Stimulated activated naive B cell treated with anti-CD40 and anti-IgM and Interleukin-4, amounts not matched to agents 10 μg/mL and 1 μg/mL and 100 μg/mL, for 72 hours (primary cell): ENCODE measurements at regions not wholly inside any gene's neighbourhood (a gene's known extent, or its start where the extent isn't known, plus 50 kb on each side); places are given as distances from the start of the nearest gene placed in this dataset.
"Not testable (repeated sequence)": the region's sequence is repeated elsewhere in the genome, so short reads cannot be mapped to it uniquely, and the experiment has no call there.

ENCODE experiments used
- ATAC-seq, 2 donors: fragments of 150-1000 bp; cut with Tn5 transposase; replicated peaks; 2 replicates each; pipeline ENCODE4 v1.10.0; 2021; ENCODE audit warnings: moderate library complexity in 1 of 2
- DNase-seq: peaks from one replicate; pipeline ENCODE4 v3.0.0; 2021
- H3K27ac Mint-ChIP-seq: one replicate; pipeline ENCODE4 v1.8.0; 2022; ENCODE audit warnings: mild to moderate bottlenecking, mixed read lengths
- H3K27me3 Mint-ChIP-seq, 2 donors: one replicate each; pipeline ENCODE4 v1.8.0; 2022; ENCODE audit warnings: mixed read lengths in 2 of 2
- H3K36me3 Mint-ChIP-seq, 2 donors: one replicate each; pipeline ENCODE4 v1.8.0; 2022; ENCODE audit warnings: mixed read lengths in 2 of 2, mild to moderate bottlenecking in 1 of 2
- H3K4me1 Mint-ChIP-seq, 2 donors: one replicate each; pipeline ENCODE4 v1.8.0; 2022; ENCODE audit warnings: mixed read lengths in 2 of 2, mild to moderate bottlenecking in 1 of 2
- H3K4me3 Mint-ChIP-seq, 2 donors: one replicate each; pipeline ENCODE4 v1.8.0; 2022; ENCODE audit warnings: mild to moderate bottlenecking in 2 of 2, mixed read lengths in 2 of 2, moderate library complexity in 1 of 2
- H3K9me3 Mint-ChIP-seq, 2 donors: one replicate each; pipeline ENCODE4 v1.8.0; 2022; ENCODE audit warnings: mixed read lengths in 2 of 2, mild to moderate bottlenecking in 1 of 2

GRCh38 chr10:91745090-91745831 lies 53.0 kb upstream of the TNKS2 start:
- ATAC-seq (no peak), DNase-seq (no peak)
- H3K27me3 Mint-ChIP-seq, result peaks cover 20 to 36% of the 10 kb centered on the region in 2 donors
- no peaks in the 10 kb centered on the region for H3K36me3 Mint-ChIP-seq
- H3K4me1 Mint-ChIP-seq, result no peaks in the 10 kb centered on the region
- no peaks in the 10 kb centered on the region for H3K9me3 Mint-ChIP-seq
- no peak overlapping the region for H3K27ac Mint-ChIP-seq
- H3K4me3 Mint-ChIP-seq, result no peak overlapping the region

- DNase-seq, result no peak
- H3K27ac Mint-ChIP-seq, result no peak overlapping the region
- no peak for ATAC-seq
- no peaks in the 10 kb centered on the region for H3K4me1 Mint-ChIP-seq
- peaks cover 36 to 54% of the 10 kb centered on the region in 2 donors for H3K27me3 Mint-ChIP-seq
- H3K9me3 Mint-ChIP-seq, result no peaks in the 10 kb centered on the region
- no peak overlapping the region for H3K4me3 Mint-ChIP-seq
- no peaks in the 10 kb centered on the region for H3K36me3 Mint-ChIP-seq
Observed at GRCh38 chr10:91743465-91743864, 54.8 kb upstream of the TNKS2 start.

DNA sequence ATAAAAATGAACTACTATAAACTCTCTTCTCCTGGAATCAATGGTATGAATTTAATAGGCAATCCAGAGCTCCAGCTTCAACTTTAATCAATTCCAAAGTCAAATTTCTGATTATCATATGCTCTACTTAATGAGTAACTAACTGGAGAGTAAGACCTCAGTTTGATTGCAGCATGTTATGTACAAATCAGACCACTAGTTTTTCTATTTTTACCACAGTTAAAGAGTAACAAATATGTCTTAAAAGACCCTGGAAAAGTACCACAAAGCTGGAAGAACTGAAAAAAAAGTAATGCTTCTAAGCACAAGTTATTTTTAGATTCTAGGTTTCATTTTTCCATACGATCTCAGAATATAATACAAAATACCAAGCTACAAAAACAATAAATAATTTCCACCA lies 56.0 kb upstream of the TNKS2 start:
- Mint-ChIP-seq H3K27me3 (peaks cover 47 to 66% of the 10 kb centered on the region in 2 donors), H3K4me1 (no peaks in the 10 kb centered on the region), H3K27ac (no peak overlapping the region), H3K4me3 (no peak overlapping the region), H3K36me3 (no peaks in the 10 kb centered on the region), H3K9me3 (no peaks in the 10 kb centered on the region)
- DNase-seq (no peak), ATAC-seq (no peak)

DNA sequence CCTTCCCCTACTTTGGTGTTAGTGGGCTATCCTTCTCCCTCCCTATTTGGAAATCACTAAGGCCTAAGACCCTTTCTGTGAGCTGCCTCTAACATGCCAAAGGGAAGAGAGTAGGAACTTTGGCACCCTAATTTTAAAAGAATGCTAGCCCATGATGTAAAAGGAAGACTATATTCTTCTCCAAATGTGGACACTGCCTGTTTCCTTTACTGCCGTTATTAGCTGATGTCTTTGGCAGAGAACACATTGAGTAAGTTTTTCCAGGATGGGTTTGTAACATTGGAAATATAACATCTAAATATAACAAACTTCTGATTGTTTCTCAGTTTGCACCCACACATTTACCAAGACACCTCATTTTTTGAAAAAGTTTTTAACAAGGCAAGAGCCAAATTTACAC lies 56.9 kb upstream of the TNKS2 start:
- Mint-ChIP-seq H3K36me3 (no peaks in the 10 kb centered on the region), H3K9me3 (no peaks in the 10 kb centered on the region), H3K27ac (no peak overlapping the region), H3K4me3 (no peak overlapping the region), H3K4me1 (no peaks in the 10 kb centered on the region), H3K27me3 (peaks cover 56 to 73% of the 10 kb centered on the region in 2 donors)
- DNase-seq (no peak), ATAC-seq (no peak)

- H3K4me3 Mint-ChIP-seq, result no peak overlapping the region
- DNase-seq, result no peak
- no peaks in the 10 kb centered on the region for H3K9me3 Mint-ChIP-seq
- ATAC-seq, result no peak
- no peaks in the 10 kb centered on the region for H3K36me3 Mint-ChIP-seq
- H3K27me3 Mint-ChIP-seq, result peaks cover 58 to 72% of the 10 kb centered on the region in 2 donors
- no peak overlapping the region for H3K27ac Mint-ChIP-seq
- H3K4me1 Mint-ChIP-seq, result no peaks in the 10 kb centered on the region
Observed at GRCh38 chr10:91740353-91740924, 57.8 kb upstream of the TNKS2 start.

- DNase-seq, H3K36me3 Mint-ChIP-seq, ATAC-seq, H3K4me1 Mint-ChIP-seq, H3K9me3 Mint-ChIP-seq, H3K27ac Mint-ChIP-seq, H3K4me3 Mint-ChIP-seq: not testable (repeated sequence)
- peaks cover 23 to 34% of the 10 kb centered on the region in 2 donors for H3K27me3 Mint-ChIP-seq
Observed at GRCh38 chr10:91732265-91732664, 66.0 kb upstream of the TNKS2 start.

GRCh38 chr10:91729339-91729738 lies 68.9 kb upstream of the TNKS2 start:
- ATAC-seq, DNase-seq, H3K9me3 Mint-ChIP-seq: not testable (repeated sequence)

DNA sequence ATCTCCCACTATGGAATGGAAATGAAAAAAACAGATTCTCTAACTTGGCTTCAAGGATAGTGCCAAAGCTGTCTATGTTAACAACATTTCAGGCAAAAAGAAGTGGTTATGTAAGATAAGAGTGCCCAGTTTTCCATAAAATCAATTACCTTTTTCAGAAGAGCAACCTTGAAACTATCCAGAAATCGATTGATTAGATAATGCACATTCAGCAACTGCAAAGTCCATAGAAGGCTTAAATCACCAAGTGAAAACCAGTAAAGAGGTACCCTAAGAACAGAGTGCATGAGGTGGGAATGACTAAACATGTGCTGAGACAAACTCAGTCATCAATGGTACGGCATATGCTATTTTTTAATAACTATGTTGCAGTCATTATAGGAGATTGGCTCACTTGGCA lies 71.9 kb upstream of the TNKS2 start:
- Mint-ChIP-seq H3K27ac (no peak overlapping the region), H3K27me3 (peaks cover 3 to 5% of the 10 kb centered on the region in 2 donors), H3K4me3 (no peak overlapping the region), H3K4me1 (no peaks in the 10 kb centered on the region), H3K9me3 (peaks cover 0 to 9% of the 10 kb centered on the region in 2 donors), H3K36me3 (no peaks in the 10 kb centered on the region)
- ATAC-seq, result no peak
- no peak for DNase-seq

More at GRCh38 chr10:91729339-91729738, 68.9 kb upstream of the TNKS2 start:
- H3K36me3 Mint-ChIP-seq, H3K27ac Mint-ChIP-seq, H3K4me3 Mint-ChIP-seq, H3K4me1 Mint-ChIP-seq: not testable (repeated sequence)
- peaks cover 3 to 13% of the 10 kb centered on the region in 2 donors for H3K27me3 Mint-ChIP-seq

GRCh38 chr10:91724933-91725332 lies 73.3 kb upstream of the TNKS2 start:
- ATAC-seq, result no peak

GRCh38 chr10:91713461-91714072 lies 80.7 kb upstream of the PPP1R3C start:
- peaks cover 17 to 34% of the 10 kb centered on the region in 2 donors for H3K27me3 Mint-ChIP-seq
- H3K9me3 Mint-ChIP-seq, result peaks cover 0 to 2% of the 10 kb centered on the region in 2 donors
- DNase-seq (no peak), ATAC-seq (no peak)
- peaks cover 0 to 4% of the 10 kb centered on the region in 2 donors for H3K4me1 Mint-ChIP-seq
- H3K36me3 Mint-ChIP-seq, result no peaks in the 10 kb centered on the region
- H3K4me3 Mint-ChIP-seq, result no peak overlapping the region
- H3K27ac Mint-ChIP-seq, result no peak overlapping the region

More at GRCh38 chr10:91724933-91725332, 73.3 kb upstream of the TNKS2 start:
- Mint-ChIP-seq H3K27me3 (peaks cover 3 to 5% of the 10 kb centered on the region in 2 donors), H3K9me3 (peaks cover 0 to 6% of the 10 kb centered on the region in 2 donors), H3K27ac (no peak overlapping the region), H3K4me3 (no peak overlapping the region), H3K4me1 (no peaks in the 10 kb centered on the region), H3K36me3 (no peaks in the 10 kb centered on the region)
- DNase-seq, result no peak

DNA sequence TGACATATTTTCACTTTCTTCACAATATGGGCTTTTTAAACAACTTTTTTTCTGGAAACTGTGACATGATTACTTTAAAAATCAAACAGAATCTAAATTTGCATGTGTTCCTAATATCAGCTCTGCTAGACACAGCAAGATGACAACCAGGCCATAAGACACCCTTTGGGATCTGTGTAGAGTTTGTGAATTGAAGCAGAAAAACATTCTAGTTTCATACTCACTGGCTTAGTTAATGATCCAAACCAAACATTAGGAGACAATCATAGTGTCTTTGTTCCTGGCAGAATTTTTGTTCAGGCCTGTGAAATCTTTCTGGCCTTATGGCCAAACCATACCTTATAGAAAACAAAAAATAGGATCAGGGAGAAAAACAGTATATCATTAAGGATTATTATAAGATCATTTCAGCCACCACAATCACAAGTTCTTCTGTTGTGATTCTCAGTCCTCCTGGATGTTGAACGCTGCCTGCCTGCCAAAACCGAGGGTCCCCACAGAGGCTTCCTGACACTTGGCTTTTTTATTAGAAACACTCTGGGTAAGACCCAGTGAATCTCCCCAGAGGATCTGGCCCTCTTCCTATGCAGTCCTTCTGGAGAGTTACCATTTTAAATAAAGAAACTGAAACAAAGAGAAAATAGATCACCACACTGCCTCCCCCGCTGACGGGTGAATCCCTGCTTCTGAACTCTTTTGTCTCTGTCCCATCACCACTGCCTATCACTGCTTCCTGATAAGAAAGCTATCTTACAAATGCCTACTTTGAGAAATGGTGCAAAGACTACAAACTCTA lies 79.2 kb upstream of the PPP1R3C start:
- peaks cover 0 to 2% of the 10 kb centered on the region in 2 donors for H3K9me3 Mint-ChIP-seq
- peaks cover 0 to 4% of the 10 kb centered on the region in 2 donors for H3K4me1 Mint-ChIP-seq
- peaks cover 15 to 23% of the 10 kb centered on the region in 2 donors for H3K27me3 Mint-ChIP-seq
- H3K27ac Mint-ChIP-seq, result peak overlapping the region; percentile 38
- H3K36me3 Mint-ChIP-seq, result no peaks in the 10 kb centered on the region
- ATAC-seq (peak in 1 of 2 donors; percentile 59), DNase-seq (no peak)
- H3K4me3 Mint-ChIP-seq, result peak overlapping the region in 1 of 2 donors; percentile 54

GRCh38 chr10:91709394-91709798 lies 76.5 kb upstream of the PPP1R3C start:
- H3K4me1 Mint-ChIP-seq, result peaks cover 0 to 4% of the 10 kb centered on the region in 2 donors
- no peaks in the 10 kb centered on the region for H3K9me3 Mint-ChIP-seq
- no peaks in the 10 kb centered on the region for H3K36me3 Mint-ChIP-seq
- no peak overlapping the region for H3K27ac Mint-ChIP-seq
- DNase-seq (no peak), ATAC-seq (no peak)
- H3K4me3 Mint-ChIP-seq, result no peak overlapping the region
- H3K27me3 Mint-ChIP-seq, result peaks cover 11 to 20% of the 10 kb centered on the region in 2 donors

GRCh38 chr10:91708174-91708861 lies 75.4 kb upstream of the PPP1R3C start:
- Mint-ChIP-seq H3K4me1 (peaks cover 0 to 4% of the 10 kb centered on the region in 2 donors), H3K4me3 (no peak overlapping the region), H3K36me3 (no peaks in the 10 kb centered on the region), H3K27me3 (peaks cover 10 to 11% of the 10 kb centered on the region in 2 donors), H3K27ac (no peak overlapping the region), H3K9me3 (no peaks in the 10 kb centered on the region)
- ATAC-seq (no peak), DNase-seq (no peak)

DNA sequence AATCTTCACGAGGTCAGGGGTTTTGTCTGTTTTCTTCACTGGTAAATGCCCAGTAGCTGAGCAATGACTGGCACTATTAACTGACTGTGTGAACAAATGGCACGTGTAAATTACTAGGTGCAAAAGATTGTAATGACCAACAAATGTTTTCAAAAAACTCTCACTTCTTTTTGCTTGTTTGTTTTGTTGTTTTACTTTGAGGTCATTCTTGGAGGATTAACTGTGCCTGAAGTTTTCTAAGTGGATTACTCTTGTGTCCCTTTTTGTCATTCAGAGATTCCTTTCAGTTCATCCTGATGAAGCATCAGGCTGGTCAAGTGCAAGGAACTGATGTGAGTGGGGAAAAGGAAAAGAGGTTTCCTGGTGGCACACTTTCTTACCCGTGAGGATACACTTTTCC lies 74.4 kb upstream of the PPP1R3C start:
- no peak for ATAC-seq
- Mint-ChIP-seq H3K27me3 (peaks cover 5 to 6% of the 10 kb centered on the region in 2 donors), H3K27ac (no peak overlapping the region), H3K4me1 (peaks cover 0 to 1% of the 10 kb centered on the region in 2 donors), H3K36me3 (no peaks in the 10 kb centered on the region), H3K4me3 (no peak overlapping the region), H3K9me3 (no peaks in the 10 kb centered on the region)
- no peak for DNase-seq
